GM12891 (cell line): ENCODE measurements at regions not wholly inside any gene's neighbourhood (a gene's known extent, or its start where the extent isn't known, plus 50 kb on each side); places are given as distances from the start of the nearest gene placed in this dataset.

Experiments used
- POLR2A ChIP-seq: IDR thresholded peaks from 2 replicates; pipeline ENCODE4 v1.6.1; 2011; ENCODE audit warnings: low read depth, low read length, control low read depth
- POLR2AphosphoS5 ChIP-seq: IDR thresholded peaks from 2 replicates; pipeline ENCODE4 v1.6.1; 2011; ENCODE audit warnings: low read depth, low read length, control low read depth

DNA sequence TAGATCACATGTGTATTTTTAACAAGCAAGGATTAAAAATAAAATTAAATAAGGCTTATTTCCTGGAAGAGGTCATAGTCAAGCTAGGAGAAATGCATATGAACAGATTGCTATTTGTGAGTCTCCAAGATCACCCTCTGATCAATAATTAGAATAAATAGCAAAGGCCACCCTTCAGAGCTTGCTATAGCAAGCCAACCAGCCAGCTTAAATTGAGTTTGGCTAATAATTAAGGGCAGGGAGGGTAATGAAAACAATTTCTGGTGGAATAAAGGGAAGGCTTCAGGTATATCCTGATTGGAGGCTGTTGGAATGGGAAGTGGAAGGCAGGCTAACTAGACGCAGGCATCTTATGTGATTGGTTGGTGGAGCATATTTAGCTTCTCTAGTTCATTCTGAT, 403.5 kb downstream of the ARL4A start:
- TF ChIP-seq POLR2AphosphoS5: no peak
- no peak for TF ChIP-seq POLR2A
